Non-pigmented ciliary epithelial cell (primary cell): ENCODE measurements at regions not wholly inside any gene's neighbourhood (a gene's known extent, or its start where the extent isn't known, plus 50 kb on each side); places are given as distances from the start of the nearest gene placed in this dataset.
"Not testable (repeated sequence)": the region's sequence is repeated elsewhere in the genome, so short reads cannot be mapped to it uniquely, and the experiment has no call there.

Experiments
- DNase-seq: peaks from one replicate; pipeline ENCODE4 v3.0.0-alpha.2; 2010; ENCODE audit warnings: low read depth

- DNase-seq = no peak
Observed at GRCh38 chr3:117842086-117842485, 1132.5 kb downstream of the TUSC7 start.

DNA sequence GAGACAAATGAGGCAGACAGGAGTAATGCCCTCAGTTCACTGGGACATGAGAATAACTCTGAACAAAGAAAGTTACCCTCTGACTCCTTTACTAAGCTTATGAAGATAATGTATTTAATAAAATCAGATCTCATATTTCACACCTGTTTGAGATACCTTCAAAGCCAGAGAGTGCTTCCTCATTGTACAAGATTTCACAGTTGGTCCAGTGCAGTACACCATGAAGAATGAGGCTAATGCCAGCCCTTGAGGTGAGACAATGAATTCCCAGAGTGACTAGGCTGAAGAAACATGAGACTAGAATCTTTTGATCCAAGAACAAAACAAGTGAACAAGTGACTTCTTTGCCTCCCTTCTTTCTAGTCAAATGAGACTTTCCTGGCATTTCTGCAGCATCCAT is 1133.8 kb downstream of the TUSC7 start:
- DNase-seq = no peak

- DNase-seq = no peak
Observed at GRCh38 chr3:117844676-117845075, 1135.1 kb downstream of the TUSC7 start.

GRCh38 chr3:117846238-117846637 is 1136.7 kb downstream of the TUSC7 start:
- DNase-seq = no peak

GRCh38 chr3:117848606-117849005 is 1139.0 kb downstream of the TUSC7 start:
- DNase-seq = no peak

DNA sequence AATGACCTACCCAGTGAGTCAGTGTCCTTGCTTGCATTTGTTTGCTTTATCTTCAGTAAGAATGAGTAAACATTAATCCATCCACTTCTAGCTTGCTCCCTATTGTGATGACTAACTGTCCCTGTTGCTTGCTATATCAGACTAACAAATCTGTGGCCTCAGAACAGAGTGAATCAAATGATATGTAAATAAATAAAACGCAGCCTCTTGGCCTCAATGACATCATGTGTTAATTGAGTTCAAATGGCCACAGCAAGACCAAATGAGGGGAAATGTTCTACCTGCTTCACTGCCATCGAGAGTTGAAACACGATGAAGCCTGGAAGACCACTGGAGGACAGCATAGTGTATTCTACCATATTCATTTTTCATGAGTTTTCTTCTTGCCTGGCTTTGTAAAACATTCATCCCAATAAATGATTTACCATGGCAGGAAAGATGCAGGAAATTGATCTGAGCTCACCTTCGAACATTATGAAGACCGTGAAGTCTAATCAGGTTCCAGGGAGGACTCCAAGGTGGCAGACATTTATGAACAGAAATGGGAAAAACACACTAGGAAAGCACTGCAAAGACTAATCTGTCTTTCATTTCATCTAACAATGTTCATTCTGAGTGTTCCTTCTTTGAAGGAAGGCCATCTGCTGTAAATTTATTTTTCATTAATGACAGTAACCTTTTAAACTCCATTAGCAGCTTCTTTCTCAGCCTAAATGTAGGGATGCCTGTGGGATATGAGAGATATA is 1144.5 kb downstream of the TUSC7 start:
- DNase-seq = peak; percentile 34

GRCh38 chr3:117856354-117856753 is 1146.8 kb downstream of the TUSC7 start:
- DNase-seq = no peak

- DNase-seq = no peak
Observed at GRCh38 chr3:117863146-117863545, 1153.6 kb downstream of the TUSC7 start.

- DNase-seq = no peak
Observed at GRCh38 chr3:117865338-117865737, 1155.8 kb downstream of the TUSC7 start.

GRCh38 chr3:117868766-117869165 is 1159.2 kb downstream of the TUSC7 start:
- DNase-seq = no peak

- DNase-seq = no peak
Observed at GRCh38 chr3:117871934-117872333, 1162.4 kb downstream of the TUSC7 start.

- DNase-seq = not testable (repeated sequence)
Observed at GRCh38 chr3:117872594-117873248, 1161.9 kb downstream of the IGSF11 start.

GRCh38 chr3:117873249-117873600 is 1161.4 kb downstream of the IGSF11 start:
- DNase-seq = no peak

DNA sequence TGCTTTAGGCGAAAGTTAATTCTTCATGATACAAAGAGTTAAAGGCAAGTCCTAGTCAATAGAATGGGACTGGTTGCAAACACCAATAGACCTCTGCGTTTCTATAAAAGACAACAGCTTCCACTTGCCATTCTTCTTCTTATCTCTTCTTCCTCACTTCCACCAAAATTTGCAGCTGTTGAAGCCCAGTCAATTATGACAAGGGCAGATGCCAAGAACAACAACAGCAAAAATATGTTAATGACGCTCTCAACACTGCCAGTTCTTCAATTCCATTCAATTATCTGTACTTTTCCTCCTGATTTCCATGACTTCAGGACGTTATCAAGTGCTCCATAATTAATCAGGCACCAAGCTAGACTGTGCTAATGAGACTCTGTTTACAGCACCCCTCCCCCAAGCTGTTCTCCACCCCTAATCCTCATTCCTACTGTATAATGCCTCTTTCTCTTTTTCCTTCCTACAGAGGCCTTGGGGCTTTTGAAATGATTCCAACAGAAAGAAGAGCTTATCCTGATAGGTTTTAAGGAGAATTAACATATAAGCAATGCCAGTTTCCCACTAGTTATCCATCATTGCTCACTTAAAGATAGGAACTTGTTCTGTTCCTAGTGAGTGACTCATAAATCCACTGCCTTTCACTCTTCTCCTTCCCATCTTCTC is 1160.5 kb downstream of the IGSF11 start:
- no peak for DNase-seq

DNA sequence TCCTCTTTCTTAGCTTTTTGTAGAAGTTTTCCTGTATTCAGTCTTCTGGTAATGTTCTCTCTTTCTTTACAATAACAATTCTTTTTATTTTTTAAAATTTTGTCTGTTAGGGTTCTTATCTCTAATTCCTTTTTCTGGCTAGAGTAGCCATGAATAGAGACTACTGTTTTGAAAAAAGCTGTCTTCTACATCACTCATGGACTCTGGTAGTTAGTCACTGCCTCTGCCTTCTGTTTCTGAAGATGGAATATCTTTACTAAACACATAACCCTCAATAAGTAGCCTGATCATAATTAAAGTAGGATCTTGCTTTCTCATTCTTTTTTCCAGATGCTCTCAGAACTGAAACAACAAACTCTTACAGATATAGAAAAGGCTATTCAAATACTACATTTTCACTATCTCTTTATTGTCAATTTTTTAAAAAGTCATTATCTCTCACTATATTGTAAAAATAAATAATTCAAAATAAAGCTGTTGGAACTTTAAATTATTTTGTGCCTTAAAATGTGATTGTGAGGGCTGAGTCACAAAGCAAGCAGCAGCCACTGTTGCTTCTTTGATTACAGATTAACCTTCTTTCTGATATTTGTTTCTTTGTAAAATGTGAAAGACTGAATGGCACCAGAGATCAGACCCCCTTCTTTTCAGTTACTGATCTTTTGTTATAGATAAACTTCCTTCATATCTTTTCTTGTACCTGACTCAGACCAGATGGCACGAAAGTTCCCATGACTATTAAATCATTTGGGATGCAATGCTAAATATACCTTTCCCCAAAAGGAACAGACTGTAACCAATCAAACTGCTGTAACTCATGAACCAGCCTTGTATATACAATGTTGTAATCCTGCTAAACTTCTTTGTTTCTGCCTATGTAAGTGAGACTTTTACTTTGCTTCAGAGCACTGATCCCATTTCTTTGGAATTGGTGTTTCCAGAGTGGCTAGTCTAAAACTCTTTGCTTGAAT is 1159.5 kb downstream of the IGSF11 start:
- DNase-seq = no peak

- no peak for DNase-seq
Observed at GRCh38 chr3:117875887-117876286, 1158.8 kb downstream of the IGSF11 start.

GRCh38 chr3:117880638-117881037 is 1154.0 kb downstream of the IGSF11 start:
- no peak for DNase-seq

DNA sequence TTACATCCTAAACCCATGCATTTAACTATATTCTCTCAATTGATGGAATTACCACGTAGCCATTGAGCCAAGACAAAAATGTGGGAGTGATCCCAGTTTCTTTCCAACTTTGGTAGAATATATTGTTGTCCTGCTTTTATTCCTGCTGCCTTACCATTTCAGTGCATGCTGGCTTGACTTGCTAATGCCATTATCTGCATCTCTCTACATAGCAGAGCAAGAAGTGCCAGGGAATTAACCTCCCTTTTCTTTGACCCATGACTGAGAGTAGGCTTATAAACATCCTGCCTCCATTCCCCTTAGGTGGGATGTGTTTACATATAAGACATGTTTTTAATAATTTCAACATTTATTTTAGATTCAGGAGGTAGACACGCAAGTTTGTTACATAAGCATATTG is 1153.4 kb downstream of the IGSF11 start:
- DNase-seq = no peak

GRCh38 chr3:117885011-117885441 is 1149.6 kb downstream of the IGSF11 start:
- DNase-seq = no peak

- DNase-seq = no peak
Observed at GRCh38 chr3:117886147-117886546, 1148.5 kb downstream of the IGSF11 start.

GRCh38 chr3:117887031-117887430 is 1147.6 kb downstream of the IGSF11 start:
- DNase-seq = no peak

DNA sequence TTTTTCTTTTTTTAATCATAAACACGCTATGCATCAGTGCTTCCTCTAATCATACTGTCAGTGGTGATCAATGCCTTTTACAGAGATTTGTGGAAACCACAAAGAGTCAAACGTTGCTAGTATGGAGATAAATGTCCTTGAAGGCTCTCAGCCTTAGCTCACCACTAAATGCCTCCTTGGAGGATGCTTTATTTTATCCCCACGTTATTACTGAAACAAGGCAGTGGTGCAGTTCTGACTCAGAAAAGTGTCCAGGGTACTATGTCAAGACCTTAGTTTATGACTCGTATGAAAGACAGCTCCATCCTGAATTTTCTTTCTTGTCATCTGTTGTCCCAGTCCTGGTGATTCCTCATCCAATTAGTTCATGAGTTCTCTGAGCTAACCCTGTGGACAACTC is 1146.7 kb downstream of the IGSF11 start:
- no peak for DNase-seq
